Right atrium auricular region (tissue), 2 donors: ENCODE measurements at regions not wholly inside any gene's neighbourhood (a gene's known extent, or its start where the extent isn't known, plus 50 kb on each side); places are given as distances from the start of the nearest gene placed in this dataset.

Source experiments
- DNase-seq: peaks from one replicate; pipeline ENCODE4 v3.0.0-alpha.2; 2019; ENCODE audit warnings: low spot score
- H3K27ac ChIP-seq, 2 donors: fragments of 200-600 bp; sonication (generic); 1 replicate in 1 of 2; 2 replicates in 1 of 2; pipeline ENCODE4 v1.5.1; 2016 to 2019
- H3K27me3 ChIP-seq, 2 donors: fragments of 200-600 bp; sonication (generic); one replicate each; pipeline versions ENCODE4 v1.5.1 to v1.6.0; 2017 to 2019
- H3K36me3 ChIP-seq: fragments of 200-600 bp; sonication (generic); one replicate; pipeline ENCODE4 v1.5.1; 2016
- H3K4me1 ChIP-seq, 2 donors: fragments of 200-600 bp; sonication (generic); one replicate each; pipeline versions ENCODE4 v1.5.1 to v1.6.0; 2017 to 2019
- H3K4me3 ChIP-seq, 2 donors: fragments of 200-600 bp; sonication (generic); 1 replicate in 1 of 2; 2 replicates in 1 of 2; pipeline ENCODE4 v1.5.1; 2017 to 2019; ENCODE audit warnings: mild to moderate bottlenecking in 1 of 2, moderate library complexity in 1 of 2
- H3K9me3 ChIP-seq, 2 donors: fragments of 200-600 bp; sonication (generic); one replicate each; pipeline ENCODE4 v1.5.1; 2019
- CTCF ChIP-seq, 2 donors: fragments of 200-600 bp; sonication (generic); IDR thresholded peaks; one replicate each; pipeline ENCODE4 v1.5.1; 2019; ENCODE audit warnings: antibody characterized with exemption in 2 of 2

DNA sequence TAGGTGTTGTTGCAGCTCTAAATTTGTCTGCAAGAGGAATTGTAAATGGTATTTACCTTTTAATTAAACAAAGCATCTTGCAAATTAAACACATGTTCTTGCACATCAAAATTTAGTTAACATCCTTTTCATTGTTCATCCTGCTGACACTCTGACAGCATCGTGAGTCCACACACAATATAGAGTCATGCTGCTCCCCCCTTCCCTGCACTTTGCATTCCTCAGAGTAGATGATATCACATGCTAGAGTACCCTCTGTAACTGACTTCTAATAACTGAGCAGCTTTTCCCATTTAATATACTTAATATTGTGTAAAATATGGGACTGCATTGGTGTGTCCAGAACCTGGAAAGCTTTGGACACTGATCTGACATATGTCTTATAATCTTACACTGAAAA, 138.8 kb upstream of the DPYD start:
- DNase-seq, result no peak
- Histone ChIP-seq H3K4me1 (no peaks in the 10 kb centered on the region), H3K27me3 (no peaks in the 10 kb centered on the region), H3K27ac (no peak overlapping the region), H3K4me3 (no peak overlapping the region), H3K36me3 (no peaks in the 10 kb centered on the region), H3K9me3 (no peaks in the 10 kb centered on the region)
- no peak for TF ChIP-seq CTCF (IDR thresholded peaks at IDR 0.05)

- no peak for DNase-seq
- TF ChIP-seq CTCF (IDR thresholded peaks at IDR 0.05), result no peak
- H3K27me3 ChIP-seq, result no peaks in the 10 kb centered on the region
- H3K36me3 ChIP-seq, result no peaks in the 10 kb centered on the region
- H3K27ac ChIP-seq, result no peak overlapping the region
- H3K4me3 ChIP-seq, result no peak overlapping the region
- peaks cover 0 to 3% of the 10 kb centered on the region in 2 donors for H3K4me1 ChIP-seq
- no peaks in the 10 kb centered on the region for H3K9me3 ChIP-seq
Measured at GRCh38 chr1:98058676-98059075, 137.8 kb upstream of the DPYD start.

DNA sequence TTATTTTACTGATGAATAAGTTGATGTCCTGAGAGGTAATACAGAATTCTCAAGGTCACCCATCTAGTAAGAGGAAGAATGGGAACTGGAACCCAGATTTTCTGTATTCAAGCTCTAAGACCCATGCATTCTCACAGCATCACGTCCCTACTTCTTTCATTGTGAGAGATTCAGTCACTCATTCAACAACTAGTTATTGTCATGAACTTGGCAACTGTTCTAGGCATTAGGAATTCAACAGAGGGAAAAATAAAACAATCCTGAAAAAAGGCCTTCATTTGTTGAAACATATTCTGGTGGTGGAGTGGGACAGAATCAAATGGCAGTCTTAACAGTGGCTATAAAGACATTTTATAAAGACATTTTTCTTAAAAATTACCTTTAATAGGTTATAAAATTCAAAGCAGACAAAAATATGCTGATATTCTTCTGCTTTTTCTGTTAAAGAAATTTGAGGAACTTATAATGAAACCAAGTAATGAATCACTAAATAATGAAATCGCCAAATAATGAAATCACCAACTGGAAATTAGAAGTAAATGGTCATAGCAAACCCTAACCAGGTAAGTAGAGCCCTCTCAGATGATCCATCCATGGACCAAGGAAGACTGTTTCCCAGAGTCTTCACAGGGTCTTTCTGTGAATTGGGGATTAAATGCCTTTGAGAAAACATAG, 136.5 kb upstream of the DPYD start:
- no peak for DNase-seq
- H3K27me3 ChIP-seq, result no peaks in the 10 kb centered on the region

DNA sequence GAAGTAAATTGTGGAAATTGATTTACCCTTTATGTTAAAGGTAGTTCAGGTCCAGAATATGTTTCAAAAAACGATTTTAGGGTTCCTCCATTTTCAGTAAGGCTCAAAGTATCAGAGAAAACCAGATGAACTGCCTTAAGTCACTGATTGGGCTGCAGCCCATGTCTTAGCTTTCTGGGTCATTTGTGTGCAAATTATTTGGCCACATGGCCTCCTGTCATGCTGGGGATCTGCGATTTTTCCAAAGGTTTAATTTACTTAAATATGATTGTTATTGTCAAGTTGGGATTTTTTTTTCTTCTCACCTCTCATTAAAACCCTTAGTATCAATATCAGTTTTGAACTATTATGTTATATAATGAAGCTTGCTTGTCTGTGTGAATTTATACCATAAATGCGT, 135.9 kb upstream of the DPYD start:
- Histone ChIP-seq H3K27me3 (no peaks in the 10 kb centered on the region), H3K27ac (no peak overlapping the region), H3K36me3 (no peaks in the 10 kb centered on the region), H3K4me1 (peaks cover 0 to 9% of the 10 kb centered on the region in 2 donors), H3K9me3 (no peaks in the 10 kb centered on the region), H3K4me3 (no peak overlapping the region)
- TF ChIP-seq CTCF (IDR thresholded peaks at IDR 0.05), result no peak
- DNase-seq, result no peak

More for the DNA sequence above, 136.5 kb upstream of the DPYD start:
- no peak overlapping the region for H3K27ac ChIP-seq
- H3K9me3 ChIP-seq, result no peaks in the 10 kb centered on the region
- H3K4me1 ChIP-seq, result peaks cover 0 to 9% of the 10 kb centered on the region in 2 donors
- no peak for TF ChIP-seq CTCF (IDR thresholded peaks at IDR 0.05)
- H3K4me3 ChIP-seq, result no peak overlapping the region
- H3K36me3 ChIP-seq, result no peaks in the 10 kb centered on the region

- H3K9me3 ChIP-seq, result no peaks in the 10 kb centered on the region
- no peaks in the 10 kb centered on the region for H3K36me3 ChIP-seq
- H3K4me3 ChIP-seq, result no peak overlapping the region
- no peak overlapping the region for H3K27ac ChIP-seq
- no peak for TF ChIP-seq CTCF (IDR thresholded peaks at IDR 0.05)
- H3K4me1 ChIP-seq, result peaks cover 0 to 9% of the 10 kb centered on the region in 2 donors
- DNase-seq, result no peak
- H3K27me3 ChIP-seq, result no peaks in the 10 kb centered on the region
Measured at GRCh38 chr1:98055457-98055856, 134.6 kb upstream of the DPYD start.

DNA sequence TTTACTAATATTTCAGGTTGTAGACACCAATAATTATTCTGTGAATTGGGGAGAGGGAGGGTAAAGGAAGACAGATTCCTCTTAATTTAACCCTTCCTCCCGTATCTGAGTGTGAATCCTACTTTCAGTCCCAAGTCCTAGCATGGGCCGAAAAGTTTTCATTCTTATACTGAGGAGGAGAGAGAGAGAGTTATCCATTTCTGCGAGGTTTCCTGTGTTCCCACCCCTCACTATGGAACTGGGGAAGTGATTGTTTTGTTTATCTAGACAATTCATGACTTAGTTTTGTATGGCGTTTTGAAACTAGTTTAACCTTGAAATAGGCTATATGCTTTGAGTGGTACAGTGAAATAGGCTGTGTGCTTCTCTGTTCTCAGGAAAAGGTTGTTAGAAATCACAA, 134.0 kb upstream of the DPYD start:
- H3K9me3 ChIP-seq, result no peaks in the 10 kb centered on the region
- no peak for DNase-seq
- no peaks in the 10 kb centered on the region for H3K36me3 ChIP-seq
- H3K4me1 ChIP-seq, result peaks cover 0 to 9% of the 10 kb centered on the region in 2 donors
- H3K27me3 ChIP-seq, result peaks cover 1 to 3% of the 10 kb centered on the region in 2 donors
- no peak for TF ChIP-seq CTCF (IDR thresholded peaks at IDR 0.05)
- H3K4me3 ChIP-seq, result no peak overlapping the region
- no peak overlapping the region for H3K27ac ChIP-seq
